HG03439 (cell line): ENCODE measurements at regions not wholly inside any gene's neighbourhood (a gene's known extent, or its start where the extent isn't known, plus 50 kb on each side); places are given as distances from the start of the nearest gene placed in this dataset.

ENCODE experiments used
- ATAC-seq: cut with Tn5 transposase; IDR thresholded peaks from one replicate; pipeline ENCODE4 v1.9.1; 2021; ENCODE audit warnings: mild to moderate bottlenecking, moderate library complexity; ENCODE audit not compliant: unreplicated experiment

DNA sequence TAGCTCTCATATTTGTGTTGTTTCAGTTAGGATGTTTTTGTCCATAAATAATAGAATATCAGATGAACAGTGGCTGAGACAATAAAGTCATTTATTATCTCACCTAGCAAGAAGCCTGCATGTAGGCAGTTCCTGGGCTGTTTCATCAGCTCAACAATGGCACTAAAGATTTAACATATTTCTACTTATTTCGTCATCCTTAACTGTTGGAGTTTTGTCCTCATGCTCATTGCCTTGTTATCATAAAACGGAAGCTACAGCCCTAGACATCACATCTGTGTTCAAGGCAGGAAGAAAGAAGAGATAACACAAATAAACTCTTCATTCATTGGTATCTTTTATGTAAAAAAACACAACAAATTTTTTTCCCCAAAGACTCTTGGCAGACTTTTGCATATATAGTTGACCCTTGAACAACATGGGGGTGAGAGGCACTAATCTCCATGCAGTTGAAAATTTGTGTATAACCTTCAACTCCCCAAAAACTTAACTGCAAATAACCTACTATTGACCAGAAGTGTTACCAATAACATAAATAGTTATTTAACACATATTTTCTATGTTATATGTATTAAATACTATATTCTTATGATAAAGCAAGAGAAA lies 277.2 kb upstream of the ADRA1B start:
- ATAC-seq, result no peak

DNA sequence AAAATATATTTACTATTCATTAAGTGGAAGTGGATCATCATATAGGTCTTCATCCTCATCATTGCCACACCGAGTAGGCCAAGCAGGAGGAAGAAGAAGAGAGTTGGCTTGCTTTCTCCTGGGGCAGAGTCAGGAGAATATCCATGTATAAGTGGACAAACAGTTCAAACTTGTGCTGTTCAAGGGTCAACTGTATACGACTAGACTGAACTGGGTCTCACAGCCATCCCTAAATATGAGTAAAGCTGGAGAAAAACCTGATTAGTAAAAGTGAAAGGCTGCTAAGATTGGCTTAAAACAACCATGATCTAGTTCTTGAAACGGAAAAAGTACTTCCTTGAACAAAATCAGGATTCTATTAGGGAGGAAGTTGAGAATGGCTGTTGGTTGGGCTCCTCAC lies 276.7 kb upstream of the ADRA1B start:
- ATAC-seq, result no peak

DNA sequence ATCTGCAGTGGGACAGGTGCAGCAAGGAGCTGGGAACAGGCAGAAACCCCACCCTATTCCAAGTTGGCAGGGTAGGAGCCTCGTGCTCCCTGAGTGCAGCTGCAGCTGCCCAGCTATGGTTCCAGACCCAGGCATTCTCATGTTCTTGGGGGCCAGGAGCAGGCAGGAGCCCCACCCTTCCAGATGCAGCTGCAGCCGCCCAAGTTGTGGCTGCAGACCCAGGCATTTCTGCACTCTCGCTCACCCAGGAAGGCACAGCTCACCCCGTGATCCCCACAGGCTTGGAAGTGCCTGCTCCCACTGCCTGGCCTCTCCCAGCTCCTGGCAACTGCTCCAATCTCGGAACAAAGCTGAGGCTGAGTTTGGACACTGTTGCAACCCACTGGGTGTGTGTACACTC lies 275.8 kb upstream of the ADRA1B start:
- no peak for ATAC-seq

DNA sequence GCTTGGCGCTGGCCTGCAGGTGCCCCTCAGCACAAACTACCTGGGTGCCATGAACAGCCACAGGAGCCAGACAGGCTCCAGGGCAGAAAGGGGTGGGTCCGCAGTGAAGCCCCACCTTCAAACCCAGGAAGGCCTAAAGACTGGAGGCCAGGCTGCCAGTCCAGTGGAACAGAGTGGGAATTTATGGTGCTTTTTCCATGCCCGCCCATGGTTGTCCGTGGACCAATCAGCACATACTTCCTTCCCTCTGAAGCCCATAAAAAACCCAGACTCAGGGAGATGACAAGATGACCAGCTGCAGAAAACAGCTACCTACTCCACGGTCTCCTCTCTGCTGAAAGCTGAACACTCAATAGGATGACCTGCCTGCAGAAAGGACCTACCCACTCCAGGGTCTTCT lies 275.4 kb upstream of the ADRA1B start:
- ATAC-seq, result no peak

DNA sequence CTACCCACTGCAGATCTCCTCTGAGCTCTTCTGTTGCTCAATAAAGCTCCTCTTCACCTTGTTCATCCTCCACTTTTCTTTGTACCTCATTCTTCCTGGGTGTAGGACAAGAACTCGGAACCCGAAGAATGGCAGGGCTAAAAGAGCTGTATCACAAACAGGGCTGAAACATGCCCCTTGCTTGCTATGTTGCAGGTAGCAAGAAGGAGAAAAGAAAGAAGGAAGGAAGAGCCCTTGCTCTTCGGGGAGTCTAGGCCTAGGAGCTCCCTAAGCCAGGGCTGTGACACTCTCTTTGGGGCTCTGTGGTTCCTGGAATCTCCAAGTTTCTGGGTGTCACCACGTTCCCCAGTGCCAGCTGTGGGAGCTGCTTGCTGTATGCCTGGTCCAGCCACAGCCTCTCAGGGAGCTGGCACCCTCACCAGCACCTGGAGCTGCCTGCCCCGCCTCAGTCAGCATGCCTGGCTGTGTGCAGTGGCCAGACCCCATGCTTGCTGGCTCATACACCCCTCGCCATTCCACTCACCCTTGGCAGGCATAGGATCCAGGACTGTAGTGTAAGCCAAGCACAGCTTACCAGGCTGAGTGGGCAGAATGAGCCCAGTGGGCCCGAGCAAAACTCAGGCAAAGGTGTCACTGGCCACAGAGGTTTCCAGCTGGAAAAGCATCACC lies 274.8 kb upstream of the ADRA1B start:
- no peak for ATAC-seq

DNA sequence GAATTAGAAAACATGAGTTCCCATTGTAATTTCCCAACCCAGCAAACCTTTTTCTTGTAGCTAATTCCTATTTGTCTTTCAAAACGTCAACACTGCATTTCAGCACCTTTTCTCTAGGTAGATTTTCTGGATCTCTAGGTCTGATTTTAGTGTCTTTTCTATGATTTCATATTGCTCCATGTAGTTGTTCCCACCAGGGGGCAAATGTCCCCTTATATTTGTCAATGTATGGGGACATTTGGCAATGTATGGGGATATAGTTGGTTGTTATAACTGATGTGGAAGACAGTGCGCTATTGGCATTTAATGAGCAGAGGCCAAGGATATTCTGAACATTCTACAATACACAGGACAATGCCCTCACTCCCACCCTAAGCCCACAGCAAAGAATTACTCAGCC lies 273.9 kb upstream of the ADRA1B start:
- no peak for ATAC-seq

DNA sequence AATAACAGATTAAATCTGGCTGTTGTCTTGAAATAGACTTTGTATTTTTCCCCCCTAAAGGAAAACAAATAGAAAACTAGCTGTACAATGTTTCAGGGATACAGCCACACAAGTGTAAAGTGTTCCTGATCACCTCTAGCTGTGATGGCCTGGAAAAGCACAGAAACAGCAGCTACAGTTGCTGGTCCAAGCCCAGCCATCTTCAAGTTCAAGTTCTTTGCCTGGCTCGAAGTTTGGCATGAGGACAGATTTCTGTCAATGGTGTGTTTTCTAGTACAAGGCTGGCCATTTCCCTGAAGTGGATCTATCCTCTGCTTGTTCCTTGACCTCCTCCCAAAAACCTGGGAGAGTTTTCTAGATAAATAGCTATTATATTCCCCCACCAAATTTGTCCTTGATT lies 272.2 kb upstream of the ADRA1B start:
- ATAC-seq, result no peak

DNA sequence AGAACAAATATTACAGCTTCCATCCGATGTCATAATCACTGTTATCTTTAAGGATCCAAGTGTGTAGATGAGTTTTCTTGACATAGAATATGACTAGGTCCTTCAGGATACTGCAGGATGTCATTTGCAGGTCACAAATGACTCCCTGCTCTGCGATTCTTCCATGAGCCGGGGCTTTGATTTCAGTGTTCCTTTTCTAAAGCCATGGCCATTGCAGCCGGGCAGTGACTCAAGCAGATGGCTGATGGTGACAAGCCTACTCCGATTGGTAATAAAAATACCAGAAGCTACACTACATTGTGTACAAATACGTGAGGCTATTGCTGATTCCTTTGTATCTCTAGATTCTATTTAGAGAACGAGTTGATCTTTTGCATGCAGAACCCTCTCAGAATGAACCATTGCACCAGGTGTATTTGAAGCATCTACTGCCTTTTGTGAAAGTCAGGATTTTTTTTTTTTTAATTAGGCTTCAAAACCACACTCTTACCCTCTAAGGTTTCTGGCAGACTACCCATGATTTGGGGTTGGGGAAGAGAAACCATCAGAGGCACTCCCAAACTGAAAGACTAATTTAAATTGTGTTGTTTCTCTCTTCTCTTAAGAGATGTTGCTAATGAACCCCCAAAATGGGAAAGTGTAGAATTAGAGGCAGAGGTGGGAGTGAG lies 271.0 kb upstream of the ADRA1B start:
- ATAC-seq, result no peak

DNA sequence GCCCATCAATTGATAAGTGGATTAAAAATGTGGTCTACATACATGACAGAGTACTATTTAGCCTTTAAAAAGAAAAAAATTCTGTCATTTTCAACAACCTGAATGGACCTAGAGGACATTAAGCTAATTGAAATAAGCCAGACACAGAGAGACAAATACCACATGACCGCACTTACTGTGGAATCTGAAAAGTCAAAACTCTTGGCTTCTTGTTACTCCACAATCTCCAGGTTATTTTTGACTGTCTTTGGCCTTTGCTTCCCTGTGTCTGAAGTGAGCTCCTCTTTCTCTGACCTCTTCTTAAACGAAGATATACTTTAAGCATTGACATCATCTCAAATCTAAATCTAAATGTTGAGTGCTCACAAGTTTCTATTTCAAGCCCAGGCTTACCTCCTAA lies 265.5 kb upstream of the ADRA1B start:
- ATAC-seq, result no peak

DNA sequence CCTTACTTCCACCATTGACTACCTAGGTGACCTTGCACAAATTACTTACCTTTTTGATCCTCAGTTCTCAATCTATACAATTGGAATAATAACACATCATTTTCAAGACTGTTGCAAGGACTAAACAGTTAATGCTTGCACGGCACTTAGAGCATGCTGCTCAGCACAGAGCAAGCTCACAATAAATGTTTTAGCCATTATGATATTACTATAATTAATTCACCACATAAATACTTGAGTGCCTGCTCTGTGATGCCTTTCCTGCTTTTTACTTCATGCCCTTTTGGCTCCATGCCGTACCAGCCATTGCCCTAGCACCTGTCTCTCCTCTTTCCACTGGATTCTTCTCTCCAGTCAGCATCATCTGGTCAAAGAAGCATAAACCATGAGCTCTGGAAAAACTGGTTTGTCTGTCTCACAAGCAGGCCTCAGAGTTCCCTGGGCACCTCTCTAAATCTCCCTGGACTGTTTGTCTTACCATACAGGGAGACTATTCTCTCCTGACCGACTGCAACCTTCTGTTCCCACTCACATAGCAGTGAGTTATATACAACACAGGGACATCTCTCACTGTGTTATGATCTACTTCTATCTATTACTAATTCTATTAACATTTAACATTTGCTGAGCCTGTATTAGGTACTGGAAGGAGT lies 260.4 kb upstream of the ADRA1B start:
- no peak for ATAC-seq

DNA sequence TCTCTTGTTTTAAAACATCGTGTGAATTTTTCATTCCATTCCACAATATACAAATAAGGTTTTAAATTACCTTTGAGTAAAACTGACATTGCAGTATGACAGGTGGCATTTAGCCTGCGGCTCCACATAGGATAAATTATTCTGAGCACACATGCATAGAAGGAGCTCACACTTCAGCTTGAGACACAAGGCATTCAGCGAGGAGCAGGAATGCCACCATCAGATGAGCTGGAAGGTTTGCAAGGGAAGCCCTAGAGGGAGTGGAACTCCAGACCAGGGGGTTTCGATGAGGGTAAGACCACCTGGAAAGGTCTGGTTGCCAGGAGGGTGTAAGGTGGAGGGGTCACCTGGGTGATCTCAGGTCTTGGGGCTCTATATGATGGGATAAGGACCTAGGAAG lies 259.0 kb upstream of the ADRA1B start:
- ATAC-seq, result no peak

DNA sequence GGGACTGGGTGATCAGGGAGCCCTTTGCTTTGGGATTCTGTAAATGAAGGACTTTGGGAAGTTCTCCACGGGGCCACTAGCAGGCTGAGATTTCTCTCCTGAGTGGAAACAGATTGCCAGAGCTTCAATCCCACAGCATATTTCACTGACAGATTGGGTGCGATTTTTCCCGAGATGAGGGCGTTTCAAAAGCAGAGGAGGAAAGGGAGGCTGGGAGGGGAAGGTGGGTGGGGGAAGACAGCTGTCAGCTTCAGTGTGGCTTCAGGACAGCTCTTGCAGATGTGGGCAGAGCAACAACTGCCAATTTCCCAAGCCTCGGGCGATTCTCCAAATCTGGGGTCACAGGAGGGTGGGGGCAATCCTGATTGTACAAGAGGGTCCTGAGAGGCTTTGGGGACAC lies 258.5 kb upstream of the ADRA1B start:
- ATAC-seq, result no peak

DNA sequence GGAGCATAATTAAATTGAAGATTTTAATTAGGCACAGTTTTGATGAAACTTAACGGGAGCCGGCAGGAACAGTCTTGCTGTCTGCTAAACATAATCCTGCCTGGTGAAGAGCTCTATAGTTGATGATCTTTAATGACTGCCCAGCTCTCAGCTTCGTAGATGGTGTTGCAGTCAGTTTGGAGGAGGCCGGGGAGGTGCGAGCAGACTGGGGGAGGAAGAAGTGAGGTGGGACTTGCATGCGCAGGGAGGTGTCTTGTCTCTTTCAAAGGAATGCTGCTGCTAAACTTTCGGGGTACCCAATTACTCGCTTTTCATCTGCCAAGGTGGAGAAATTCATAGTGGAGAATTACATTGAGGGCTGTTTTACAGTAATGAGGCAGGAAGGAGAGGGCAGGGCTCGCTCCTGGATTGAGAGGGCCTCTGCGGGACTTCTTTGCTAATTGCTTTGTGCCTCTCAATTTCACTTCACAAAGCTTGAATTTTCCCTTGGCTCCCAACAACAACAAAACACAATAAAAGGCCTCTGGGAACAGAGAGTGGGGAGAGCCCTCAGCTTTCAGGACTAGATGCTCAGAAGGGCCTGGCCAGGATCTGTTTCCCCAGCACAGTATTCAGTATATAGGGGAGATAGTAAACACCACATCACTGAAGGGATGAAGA lies 257.9 kb upstream of the ADRA1B start:
- ATAC-seq, result no peak

DNA sequence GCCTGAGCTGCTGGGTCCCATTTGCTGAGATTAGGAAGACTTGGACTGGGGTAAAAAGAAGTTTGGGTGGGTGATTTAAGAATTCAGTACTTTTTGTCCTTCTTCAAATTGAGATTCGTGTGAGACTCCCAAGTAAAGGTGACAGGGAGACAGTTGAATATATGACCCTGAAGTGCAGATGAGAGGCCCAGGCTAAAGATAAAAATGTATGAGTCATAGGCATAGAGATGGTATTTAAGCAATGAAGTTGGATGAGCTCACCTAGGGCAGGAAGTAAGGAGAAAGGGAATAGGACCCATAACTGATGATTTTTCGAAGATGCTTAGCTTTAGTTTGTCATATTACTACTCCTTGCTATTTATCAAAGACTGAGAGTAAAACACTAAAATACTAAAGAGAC lies 255.9 kb upstream of the ADRA1B start:
- no peak for ATAC-seq

DNA sequence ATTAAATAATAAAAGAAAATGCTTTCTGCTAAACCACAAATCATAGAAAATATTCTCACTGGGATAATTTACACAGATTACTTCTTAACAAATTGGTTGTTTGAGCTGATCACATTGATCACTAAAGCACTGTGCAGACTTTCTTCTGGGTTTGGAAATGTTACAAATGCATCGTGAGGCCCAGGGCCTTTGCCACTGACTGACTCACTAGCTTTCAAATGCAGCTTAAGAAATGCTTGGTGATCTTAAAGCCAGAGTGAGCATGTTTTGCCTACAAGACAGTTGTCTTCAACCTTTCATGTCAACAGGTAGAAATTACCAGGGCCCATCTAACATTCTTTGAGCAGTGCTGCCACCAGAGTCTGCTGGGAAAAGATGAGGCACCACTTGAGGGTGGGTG lies 252.3 kb upstream of the ADRA1B start:
- no peak for ATAC-seq

DNA sequence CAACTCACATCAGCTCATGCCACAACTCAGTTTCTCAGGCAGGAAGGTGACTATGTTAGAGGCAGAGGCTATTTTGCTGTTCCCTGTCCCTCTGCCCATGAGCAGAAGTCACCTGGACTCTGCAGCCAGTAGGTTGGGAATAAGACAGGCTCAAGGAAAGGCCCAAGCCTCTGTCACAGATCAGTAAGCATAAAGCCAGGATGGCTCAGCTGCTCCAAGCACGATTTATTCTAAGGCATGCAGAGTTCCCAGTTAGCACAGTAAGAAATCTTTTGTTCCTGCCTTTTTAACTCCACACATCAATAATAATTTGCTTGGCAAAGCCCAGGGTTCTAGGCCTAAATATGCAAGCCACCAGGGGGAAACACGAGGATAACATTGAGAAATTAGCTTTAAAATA lies 249.0 kb upstream of the ADRA1B start:
- no peak for ATAC-seq

DNA sequence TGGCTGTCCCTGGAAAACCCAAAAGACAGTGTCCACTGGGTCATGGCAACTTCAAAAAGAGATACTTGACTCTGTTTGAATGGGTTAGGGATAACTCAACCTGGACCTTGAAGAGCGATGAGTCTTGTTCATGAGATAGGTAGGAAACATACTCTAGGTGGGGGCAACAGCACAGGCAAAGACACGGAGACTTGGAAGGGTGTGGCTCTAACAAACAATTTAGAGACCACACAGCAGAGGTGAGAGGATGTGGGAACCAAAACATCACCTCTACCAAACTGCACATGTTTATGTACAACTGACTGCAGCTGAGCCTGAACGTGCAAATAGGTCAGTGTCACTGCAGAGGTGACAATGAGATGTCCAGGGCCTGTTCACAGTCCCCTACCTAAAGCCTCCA lies 247.7 kb upstream of the ADRA1B start:
- ATAC-seq, result no peak

DNA sequence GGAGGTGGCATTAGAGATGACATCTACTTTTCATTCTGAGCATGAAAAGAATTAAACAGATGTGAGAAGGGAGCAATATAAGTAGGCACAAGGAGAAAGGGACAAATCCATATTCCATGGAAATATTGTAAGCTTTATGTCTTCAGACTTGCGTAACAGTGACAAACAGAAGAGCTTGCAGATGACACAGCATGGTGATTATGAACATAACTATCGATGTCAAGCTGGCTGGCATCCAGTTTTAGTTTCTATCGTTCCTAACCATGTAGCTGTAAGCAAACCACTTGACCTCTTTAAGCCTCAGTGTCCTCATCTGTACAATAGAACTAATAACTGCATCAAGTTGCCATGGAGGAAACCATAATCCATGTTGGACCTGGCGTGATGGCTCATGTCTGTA lies 246.7 kb upstream of the ADRA1B start:
- ATAC-seq, result no peak

DNA sequence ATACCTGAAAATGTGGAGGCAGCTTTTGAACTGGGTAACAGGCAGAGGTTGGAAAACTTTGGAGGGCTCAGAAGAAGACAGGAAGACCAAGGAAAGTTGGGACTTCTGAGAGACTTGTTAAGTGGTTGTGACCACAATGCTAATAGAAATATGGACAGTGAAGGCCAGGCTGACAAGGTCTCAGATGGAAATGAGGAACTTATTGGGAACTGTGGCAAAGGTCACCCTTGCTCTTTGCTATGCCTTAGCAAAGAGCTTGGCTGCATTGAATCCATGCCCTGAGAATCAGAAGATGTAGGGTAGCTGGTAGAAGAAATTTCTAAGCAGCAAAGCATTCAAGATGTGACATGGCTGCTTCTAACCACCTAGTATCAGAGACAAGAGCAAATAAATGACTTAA lies 244.4 kb upstream of the ADRA1B start:
- no peak for ATAC-seq

DNA sequence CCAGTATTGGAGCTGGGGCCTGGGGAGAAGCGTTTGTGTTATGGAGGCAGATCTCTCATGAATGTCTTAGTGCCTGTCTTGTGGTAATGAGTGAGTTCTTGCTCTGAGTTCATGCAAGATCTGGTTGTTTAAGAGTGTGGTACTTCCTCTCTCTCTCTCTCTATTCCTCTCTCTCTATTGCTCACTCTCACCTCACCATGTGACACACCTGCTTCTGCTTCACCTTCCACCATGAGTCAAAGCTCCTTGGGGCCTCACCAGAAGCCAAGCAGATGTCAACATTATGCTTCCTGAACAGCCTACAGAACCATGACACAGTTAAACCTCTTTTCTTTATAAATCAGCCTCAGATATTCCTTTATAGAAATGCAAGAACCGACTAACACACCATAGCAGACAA lies 242.7 kb upstream of the ADRA1B start:
- no peak for ATAC-seq

DNA sequence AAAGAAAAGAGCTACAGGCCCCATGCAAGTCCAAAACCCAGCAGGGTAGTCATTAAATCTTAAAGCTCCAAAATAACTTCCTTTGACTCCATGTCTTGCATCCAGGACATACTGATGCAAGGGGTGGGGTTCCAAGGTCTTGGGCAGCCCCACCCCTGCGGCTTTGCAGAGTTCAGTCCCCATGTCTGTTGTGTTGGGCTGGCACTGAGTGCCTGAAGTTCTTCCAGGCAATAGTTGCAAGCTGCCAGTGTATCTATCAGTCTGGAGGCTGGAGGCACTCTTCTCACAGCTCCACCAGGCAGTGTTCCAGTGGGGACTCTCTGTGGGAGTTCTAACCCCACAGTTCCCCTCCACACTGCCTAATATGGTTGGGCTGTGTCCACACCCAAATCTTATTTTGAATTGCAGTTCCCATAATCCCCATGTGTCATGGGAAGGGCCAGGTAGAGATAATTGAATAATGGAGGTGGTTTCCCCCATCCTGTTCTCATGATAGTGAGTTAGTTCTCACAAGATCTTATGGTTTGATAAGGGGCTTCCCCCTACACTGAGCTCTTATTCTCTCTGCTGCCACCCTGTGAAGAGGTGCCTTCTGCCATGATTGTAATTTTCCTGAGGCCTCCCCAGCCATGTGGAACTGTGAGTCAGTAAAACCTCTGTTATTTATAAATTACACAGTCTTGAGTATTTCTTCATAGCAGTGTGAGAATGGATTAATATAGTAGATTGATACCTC lies 237.5 kb upstream of the ADRA1B start:
- no peak for ATAC-seq
